Lower leg skin (tissue), 4 donors: ENCODE measurements at regions not wholly inside any gene's neighbourhood (a gene's known extent, or its start where the extent isn't known, plus 50 kb on each side); places are given as distances from the start of the nearest gene placed in this dataset.

ENCODE experiments used
- DNase-seq, 2 donors: peaks; one replicate each; pipeline ENCODE4 v3.0.0-alpha.2; 2019; ENCODE audit warnings: low spot score in 2 of 2
- H3K4me3 ChIP-seq: fragments of 200-600 bp; sonication (generic); 2 replicates; pipeline ENCODE4 v1.5.1; 2017; ENCODE audit warnings: mild to moderate bottlenecking, low read depth; ENCODE audit not compliant: poor library complexity, severe bottlenecking
- POLR2A ChIP-seq, 2 donors: fragments of 450-650 bp; IDR thresholded peaks; one replicate each; pipeline ENCODE4 v1.6.1; 2016 to 2017; ENCODE audit warnings: antibody characterized with exemption in 2 of 2, mild to moderate bottlenecking in 1 of 2, moderate library complexity in 1 of 2
- WGBS, 2 donors: methylation state at CpG; one replicate each; pipeline ENCODE4 v1.1.5; 2018; 5-methylcytosine and 5-hydroxymethylcytosine counted together
- intact Hi-C: fragments of 100-400 bp; cut with DNase I; formaldehyde crosslinking; loops from one replicate; pipeline ENCODE4 v1.15.0; 2023; ENCODE audit warnings: low total_unique reads
- TF ChIP-seq, protein P1 (sequence below), 3 donors: fragments of 450-650 bp; IDR thresholded peaks; one replicate each; pipeline ENCODE4 v1.5.1; 2016; ENCODE audit warnings: antibody characterized with exemption in 3 of 3, mild to moderate bottlenecking in 3 of 3, moderate library complexity in 2 of 3

DNA sequence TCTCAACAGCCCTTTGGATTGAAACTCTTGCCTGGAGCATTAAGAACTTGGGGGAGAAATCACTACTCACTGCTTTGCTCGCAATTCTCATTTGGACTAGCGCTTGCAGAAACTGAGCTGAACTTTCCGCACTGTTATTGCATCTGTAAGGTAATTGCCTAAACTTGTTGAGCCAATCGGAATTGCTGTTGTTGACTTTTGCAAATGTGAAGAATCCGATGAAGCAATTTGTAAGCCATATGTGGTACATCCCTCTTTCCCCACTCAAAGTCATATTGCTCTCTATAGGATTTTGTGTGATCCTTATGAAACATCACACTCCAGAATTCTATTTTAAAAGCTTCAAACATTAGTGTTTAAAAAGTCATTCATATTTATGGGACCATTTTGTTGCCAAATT lies 191.7 kb upstream of the GBE1 start:
- intact Hi-C loops = no loop called here
- 82 to 90% methylated on average over 5 of the region's 5 CpGs for WGBS, 2 donors
- TF ChIP-seq, protein P1, sequence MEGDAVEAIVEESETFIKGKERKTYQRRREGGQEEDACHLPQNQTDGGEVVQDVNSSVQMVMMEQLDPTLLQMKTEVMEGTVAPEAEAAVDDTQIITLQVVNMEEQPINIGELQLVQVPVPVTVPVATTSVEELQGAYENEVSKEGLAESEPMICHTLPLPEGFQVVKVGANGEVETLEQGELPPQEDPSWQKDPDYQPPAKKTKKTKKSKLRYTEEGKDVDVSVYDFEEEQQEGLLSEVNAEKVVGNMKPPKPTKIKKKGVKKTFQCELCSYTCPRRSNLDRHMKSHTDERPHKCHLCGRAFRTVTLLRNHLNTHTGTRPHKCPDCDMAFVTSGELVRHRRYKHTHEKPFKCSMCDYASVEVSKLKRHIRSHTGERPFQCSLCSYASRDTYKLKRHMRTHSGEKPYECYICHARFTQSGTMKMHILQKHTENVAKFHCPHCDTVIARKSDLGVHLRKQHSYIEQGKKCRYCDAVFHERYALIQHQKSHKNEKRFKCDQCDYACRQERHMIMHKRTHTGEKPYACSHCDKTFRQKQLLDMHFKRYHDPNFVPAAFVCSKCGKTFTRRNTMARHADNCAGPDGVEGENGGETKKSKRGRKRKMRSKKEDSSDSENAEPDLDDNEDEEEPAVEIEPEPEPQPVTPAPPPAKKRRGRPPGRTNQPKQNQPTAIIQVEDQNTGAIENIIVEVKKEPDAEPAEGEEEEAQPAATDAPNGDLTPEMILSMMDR (IDR thresholded peaks at IDR 0.05) = no peak
- no peak for TF ChIP-seq POLR2A (IDR thresholded peaks at IDR 0.05)
- H3K4me3 ChIP-seq = no peak overlapping the region
- no peak for DNase-seq

DNA sequence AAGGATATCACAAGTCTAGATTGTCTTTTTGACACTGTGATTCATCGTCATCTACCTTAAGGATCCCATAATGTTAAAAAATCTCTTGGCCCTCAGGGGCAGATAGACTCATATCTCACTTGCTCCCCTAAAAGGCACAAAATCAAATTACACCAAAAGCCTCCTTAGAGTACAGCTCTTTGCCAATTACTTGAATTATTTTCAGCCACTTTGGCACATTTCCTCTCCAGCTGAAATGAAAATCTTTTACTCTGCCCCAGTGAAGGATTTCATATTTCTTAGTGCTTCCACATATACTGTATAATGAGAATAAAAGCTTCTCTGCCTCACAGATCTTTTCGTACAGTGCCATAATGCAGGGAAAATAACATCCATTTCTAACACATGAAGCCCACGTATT lies 190.7 kb upstream of the GBE1 start:
- WGBS, 2 donors = 86 to 88% methylated on average over 3 of the region's 3 CpGs
- TF ChIP-seq, protein P1 (IDR thresholded peaks at IDR 0.05) = no peak
- TF ChIP-seq POLR2A (IDR thresholded peaks at IDR 0.05) = no peak
- H3K4me3 ChIP-seq = no peak overlapping the region
- no peak for DNase-seq
- intact Hi-C loops = no loop called here

DNA sequence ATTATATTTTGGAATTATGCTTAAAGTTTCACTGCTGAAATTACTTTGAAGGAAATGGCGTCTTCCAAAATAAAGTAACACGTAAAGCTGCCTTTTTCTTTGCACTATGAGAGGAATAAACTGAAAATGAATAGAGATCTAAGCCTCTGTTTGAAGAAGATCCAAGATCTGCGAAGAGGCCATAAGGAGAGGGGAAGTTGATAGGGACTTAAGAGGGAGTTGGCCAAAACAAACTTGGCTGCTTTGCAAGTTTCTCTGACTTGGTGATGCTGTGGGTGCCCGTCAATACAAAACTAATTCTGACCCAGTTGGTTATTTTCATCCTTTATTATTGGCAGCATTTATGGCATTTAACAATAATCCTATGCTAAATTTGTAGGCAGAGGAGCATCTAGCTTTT lies 190.2 kb upstream of the GBE1 start:
- TF ChIP-seq, protein P1 (IDR thresholded peaks at IDR 0.05) = no peak
- TF ChIP-seq POLR2A (IDR thresholded peaks at IDR 0.05) = no peak
- no peak for DNase-seq
- 70 to 78% methylated on average over 4 of the region's 4 CpGs for WGBS, 2 donors
- intact Hi-C loops = no loop called here
- H3K4me3 ChIP-seq = no peak overlapping the region

GRCh38 chr3:81951106-81951505 lies 189.7 kb upstream of the GBE1 start:
- DNase-seq = no peak
- WGBS, 2 donors = 78 to 85% methylated on average over 6 of the region's 6 CpGs
- H3K4me3 ChIP-seq = no peak overlapping the region
- intact Hi-C loops = no loop called here
- no peak for TF ChIP-seq POLR2A (IDR thresholded peaks at IDR 0.05)
- TF ChIP-seq, protein P1 (IDR thresholded peaks at IDR 0.05) = no peak

GRCh38 chr3:81947359-81947758 lies 185.9 kb upstream of the GBE1 start:
- TF ChIP-seq, protein P1 (IDR thresholded peaks at IDR 0.05) = no peak
- no peak for TF ChIP-seq POLR2A (IDR thresholded peaks at IDR 0.05)
- 71 to 87% methylated on average over 1 of the region's 1 CpG for WGBS, 2 donors
- intact Hi-C loops = no loop called here
- H3K4me3 ChIP-seq = no peak overlapping the region
- no peak for DNase-seq

DNA sequence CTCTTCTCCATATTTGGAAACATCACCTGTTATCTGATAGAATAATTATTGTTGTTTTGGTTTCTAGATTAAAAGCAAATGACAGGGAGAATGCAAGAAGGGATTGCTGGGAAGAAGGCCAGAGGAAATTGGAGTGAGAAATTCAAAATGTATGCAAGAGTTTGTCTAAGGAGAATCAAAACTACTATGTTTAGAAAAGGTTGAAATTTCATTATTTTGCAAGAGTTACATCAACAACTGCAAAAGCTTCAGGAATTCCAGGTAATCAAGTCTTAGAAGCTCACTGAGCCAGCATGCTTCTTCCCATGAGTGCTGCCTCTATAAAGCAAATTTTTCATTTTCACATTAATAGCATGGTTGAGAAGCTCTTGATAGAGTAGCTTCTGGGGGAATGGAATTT lies 177.2 kb upstream of the GBE1 start:
- no peak overlapping the region for H3K4me3 ChIP-seq
- intact Hi-C loops = no loop called here
- no peak for TF ChIP-seq POLR2A (IDR thresholded peaks at IDR 0.05)
- TF ChIP-seq, protein P1 (IDR thresholded peaks at IDR 0.05) = no peak
- DNase-seq = no peak
